ENCODE measurements at regions not wholly inside any gene's neighbourhood (a gene's known extent, or its start where the extent isn't known, plus 50 kb on each side); places are given as distances from the start of the nearest gene placed in this dataset.

GRCh38 chr10:52915391-52915790, 142.8 kb upstream of the MBL2 start:
- TF ChIP-seq CTCF (IDR thresholded peaks at IDR 0.05) (no peak), POLR2A (IDR thresholded peaks at IDR 0.05) (no peak)
